ENCODE measurements at regions not wholly inside any gene's neighbourhood (a gene's known extent, or its start where the extent isn't known, plus 50 kb on each side); places are given as distances from the start of the nearest gene placed in this dataset.

DNA sequence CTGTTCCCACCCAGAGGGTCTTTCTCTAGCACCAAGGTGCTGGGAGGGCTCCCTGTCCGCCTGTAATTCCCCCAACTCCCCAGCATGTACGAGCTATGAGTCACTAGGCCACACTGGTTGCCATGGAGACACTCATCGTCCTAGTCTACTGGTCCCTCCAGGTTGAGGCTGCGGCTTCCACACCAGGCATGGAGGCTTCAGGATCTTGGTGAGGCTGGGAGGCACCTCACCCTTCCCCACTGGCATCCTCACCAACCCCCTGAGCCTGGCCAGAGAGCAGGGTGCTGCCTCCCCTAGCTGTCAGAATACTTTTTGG, 75.6 kb upstream of the KAZN start:
- no peak for DNase-seq (ENCODE audit: low read depth, low spot score)

DNA sequence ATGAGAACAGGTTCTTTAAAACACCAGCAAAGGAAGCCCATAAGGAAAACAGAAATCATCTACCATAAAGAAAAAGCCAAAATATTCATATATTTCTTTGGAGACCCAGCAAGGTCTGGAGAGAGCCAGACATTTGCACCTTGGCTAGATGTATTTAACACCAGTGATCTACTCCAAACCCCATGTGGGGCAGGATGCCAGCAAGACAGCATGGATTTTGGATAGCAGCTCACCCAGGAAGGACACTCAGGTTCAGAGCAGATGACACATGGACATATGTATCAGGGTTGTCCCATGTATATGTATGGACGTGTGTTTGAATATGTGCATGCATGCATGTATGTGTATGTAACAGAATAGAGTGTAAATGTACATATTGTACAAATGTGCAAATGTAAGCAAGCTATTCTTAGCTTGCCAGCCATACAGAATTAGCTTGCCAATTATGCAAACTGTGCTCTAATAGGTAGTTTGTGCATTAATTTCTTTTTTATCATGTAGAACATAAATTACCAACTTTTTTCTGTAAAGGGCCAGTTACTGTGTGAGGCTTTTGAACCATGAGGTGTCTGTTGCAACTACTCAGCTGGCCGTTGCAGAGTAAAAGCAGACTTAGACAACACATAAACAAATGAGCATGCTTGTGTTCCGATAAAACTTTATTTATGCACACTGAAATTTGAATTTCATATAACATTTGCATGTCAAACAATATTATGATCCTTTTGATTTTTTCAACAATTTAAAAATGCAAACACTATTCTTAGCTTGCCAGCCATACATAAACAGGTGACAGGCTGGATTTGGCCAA, 73.5 kb upstream of the KAZN start:
- no peak for DNase-seq (ENCODE audit: low read depth, low spot score)

DNA sequence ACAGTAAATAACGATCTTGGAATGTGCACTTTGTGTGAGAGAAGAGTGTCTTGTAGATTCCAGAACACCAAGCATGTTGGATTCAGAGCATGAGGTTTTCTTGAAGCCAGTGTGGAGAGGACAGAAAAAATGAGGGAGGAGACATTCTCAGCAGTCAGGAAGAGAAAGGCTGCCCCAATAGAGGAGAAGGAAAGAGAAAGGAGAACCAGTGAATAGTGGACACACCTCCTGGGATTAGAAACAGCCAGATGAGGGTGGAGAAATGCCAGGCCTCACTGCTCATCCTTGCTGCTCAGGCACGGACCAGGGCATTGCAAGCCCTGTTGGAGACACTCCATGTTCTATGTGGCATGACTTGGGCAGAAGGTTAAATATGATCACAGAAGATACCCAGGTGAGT, 69.0 kb upstream of the KAZN start:
- no peak for DNase-seq (ENCODE audit: low read depth, low spot score)

GRCh38 chr1:14531519-14531918, 67.0 kb upstream of the KAZN start:
- no peak for DNase-seq (ENCODE audit: low read depth, low spot score)

GRCh38 chr1:14535619-14536355, 62.7 kb upstream of the KAZN start:
- DNase-seq (ENCODE audit: low read depth, low spot score), result no peak

GRCh38 chr1:14538335-14538734, 60.1 kb upstream of the KAZN start:
- DNase-seq (ENCODE audit: low read depth, low spot score), result no peak

GRCh38 chr1:14539309-14539708, 59.2 kb upstream of the KAZN start:
- DNase-seq (ENCODE audit: low read depth, low spot score), result no peak

DNA sequence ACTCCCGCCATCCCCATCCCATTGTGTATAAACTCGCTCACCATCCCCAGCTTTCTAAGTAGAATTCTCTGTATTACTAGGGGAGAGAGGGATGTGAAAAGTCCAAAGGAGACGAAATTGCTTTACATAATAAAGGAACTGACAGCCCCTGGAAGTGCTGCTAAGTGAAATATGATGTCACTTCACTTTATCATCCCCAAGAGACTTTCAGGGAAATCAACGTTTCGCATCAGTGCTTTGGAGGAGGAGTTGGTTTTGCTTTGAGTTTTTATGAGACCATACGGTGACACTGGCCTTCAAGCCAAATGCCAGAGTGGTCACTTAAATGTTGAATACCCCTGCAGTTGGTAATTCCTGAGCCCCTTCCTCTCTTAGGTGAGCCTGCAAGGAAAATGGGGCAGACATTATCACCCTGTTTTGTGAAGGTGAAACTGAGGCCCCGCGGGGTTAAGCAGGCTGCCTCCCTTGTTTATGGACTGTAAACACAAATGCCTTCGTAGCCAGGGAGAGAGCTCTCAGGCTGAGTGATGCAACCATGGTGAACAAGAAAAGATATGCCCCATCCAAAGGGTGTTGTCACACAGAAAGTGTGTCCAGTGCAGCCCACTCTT, 58.4 kb upstream of the KAZN start:
- no peak for DNase-seq (ENCODE audit: low read depth, low spot score)

- no peak for DNase-seq (ENCODE audit: low read depth, low spot score)
These were observed 57.1 kb upstream of the KAZN start for GRCh38 chr1:14541348-14541747.

DNA sequence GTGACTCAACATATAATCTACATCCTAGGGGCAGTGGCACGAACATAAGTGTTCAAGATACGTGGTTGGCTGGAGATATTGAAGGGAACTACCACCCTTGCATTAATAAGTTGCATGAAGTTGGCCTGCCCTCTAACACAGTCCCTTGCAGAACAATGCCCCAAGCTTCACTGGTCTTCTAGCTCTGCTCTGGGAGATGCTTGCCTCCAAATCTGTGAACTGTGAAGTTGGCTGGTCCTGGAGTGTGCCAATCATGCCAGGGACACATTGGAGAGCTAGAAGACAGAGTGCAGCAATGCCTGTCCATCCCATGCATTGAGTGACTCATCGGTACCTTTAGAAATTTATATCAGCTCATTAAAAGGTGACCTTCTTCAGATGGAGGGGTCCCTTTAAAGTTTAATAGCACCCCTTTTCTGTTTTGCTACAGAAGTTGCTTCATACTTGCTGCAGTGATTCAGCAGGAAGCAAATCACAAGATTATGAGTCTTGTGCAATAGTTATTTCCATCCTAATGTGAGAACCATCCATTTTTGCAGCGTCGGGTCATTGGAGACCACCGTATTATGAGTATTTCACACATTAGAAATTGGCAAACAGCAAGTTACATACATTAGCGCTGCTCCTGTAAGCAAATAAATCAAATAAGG, 55.2 kb upstream of the KAZN start:
- no peak for DNase-seq (ENCODE audit: low read depth, low spot score)

DNA sequence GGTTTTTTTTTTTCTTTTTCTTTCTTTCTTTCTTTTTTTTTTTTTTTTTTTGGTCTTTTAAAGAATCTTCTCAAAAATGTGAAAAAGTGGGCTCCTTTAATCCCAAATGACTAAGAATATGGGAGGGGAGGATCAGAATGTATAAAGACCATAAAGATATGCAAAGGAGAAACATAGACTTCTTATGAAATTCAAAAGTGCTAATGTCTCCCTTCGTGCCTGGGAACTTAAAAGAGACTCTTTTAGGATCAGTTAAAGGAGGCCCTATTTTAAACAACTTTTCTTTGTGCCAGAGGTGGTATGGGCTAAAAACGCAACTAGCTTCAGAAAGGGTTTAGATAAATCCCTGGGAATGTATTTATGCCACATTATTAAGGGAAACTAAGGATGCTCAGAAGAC, 54.2 kb upstream of the KAZN start:
- DNase-seq (ENCODE audit: low read depth, low spot score), result no peak

DNA sequence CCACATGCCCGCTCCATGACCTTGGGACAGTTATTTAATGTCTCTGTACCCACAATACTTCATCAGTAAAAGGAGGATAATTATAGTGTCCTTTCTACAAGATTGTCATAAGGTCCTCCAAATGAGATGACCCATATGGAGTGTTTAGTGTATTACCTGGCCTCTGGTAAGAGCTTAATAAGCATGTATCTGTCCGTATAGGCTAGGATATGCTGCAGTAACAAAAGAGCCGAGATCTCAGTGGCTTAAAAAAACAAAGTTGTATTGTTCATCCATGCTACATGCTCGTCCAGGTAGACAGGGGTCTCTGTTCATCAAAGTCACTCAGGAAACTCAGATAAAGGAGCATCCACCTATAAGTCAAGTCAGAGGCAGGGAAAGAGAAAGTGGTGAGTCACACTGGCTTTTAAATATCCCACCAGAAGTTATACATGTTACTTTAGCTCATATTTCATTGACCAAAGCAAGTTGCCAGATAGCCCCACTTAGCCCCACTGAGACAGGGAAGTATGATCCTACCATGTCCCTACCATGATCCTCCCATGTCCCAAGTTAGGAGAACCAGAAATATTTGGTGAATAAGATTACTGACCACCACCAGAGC, 53.0 kb upstream of the KAZN start:
- no peak for DNase-seq (ENCODE audit: low read depth, low spot score)

GRCh38 chr1:14546416-14546815, 52.1 kb upstream of the KAZN start:
- DNase-seq (ENCODE audit: low read depth, low spot score), result no peak
